ENCODE measurements at regions not wholly inside any gene's neighbourhood (a gene's known extent, or its start where the extent isn't known, plus 50 kb on each side); places are given as distances from the start of the nearest gene placed in this dataset.

GRCh38 chr5:5089895-5090649, 50.1 kb upstream of the ADAMTS16 start:
- TF ChIP-seq RFX5 (IDR thresholded peaks at IDR 0.05) (no peak), BHLHE40 (IDR thresholded peaks at IDR 0.05; ENCODE audit: low read depth, low read length) (no peak), CTCF (IDR thresholded peaks at IDR 0.05) (no peak), MAZ (IDR thresholded peaks at IDR 0.05; ENCODE audit: borderline replicate concordance, low read depth, low read length) (no peak), REST (IDR thresholded peaks at IDR 0.05) (no peak)
